Activated CD8-positive, alpha-beta T cell treated with anti-CD3 and anti-CD28 coated beads for 36 hours (primary cell): ENCODE measurements at regions not wholly inside any gene's neighbourhood (a gene's known extent, or its start where the extent isn't known, plus 50 kb on each side); places are given as distances from the start of the nearest gene placed in this dataset.

Experiments
- ATAC-seq: fragments of 200-7000 bp; cut with Tn5 transposase; one replicate; pipeline ENCODE4 v1.10.0; 2021; ENCODE audit warnings: mild to moderate bottlenecking, moderate library complexity
- CTCF ChIA-PET: fragments of 350-600 bp; sonication (Branson Sonifier 250); formaldehyde crosslinking; loops from one replicate; lab custom pipeline; 2021; ENCODE audit warnings: antibody characterized with exemption; lab: Charles Lee
- POLR2A ChIA-PET: fragments of 350-600 bp; sonication (Branson Sonifier 250); formaldehyde crosslinking; loops from one replicate; lab custom pipeline; 2021; ENCODE audit warnings: antibody characterized with exemption; lab: Charles Lee
- DNase-seq: peaks from one replicate; pipeline ENCODE4 v3.0.0-alpha.2; 2020
- H3K27ac Mint-ChIP-seq: one replicate; pipeline ENCODE4 v1.8.0; 2021; ENCODE audit warnings: mild to moderate bottlenecking, mixed read lengths
- H3K27me3 Mint-ChIP-seq: one replicate; pipeline ENCODE4 v1.8.0; 2021; ENCODE audit warnings: mixed read lengths
- H3K36me3 Mint-ChIP-seq: one replicate; pipeline ENCODE4 v1.8.0; 2021; ENCODE audit warnings: low read depth, mixed read lengths
- H3K4me1 Mint-ChIP-seq: one replicate; pipeline ENCODE4 v1.8.0; 2021; ENCODE audit warnings: low read depth, mixed read lengths
- H3K4me3 Mint-ChIP-seq: one replicate; pipeline ENCODE4 v1.8.0; 2021; ENCODE audit warnings: mild to moderate bottlenecking, moderate library complexity, mixed read lengths
- H3K9me3 Mint-ChIP-seq: one replicate; pipeline ENCODE4 v1.8.0; 2021; ENCODE audit warnings: mixed read lengths
- CTCF ChIP-seq: fragments of 200-600 bp; IDR thresholded peaks from one replicate; pipeline ENCODE4 v1.8.0; 2022; ENCODE audit warnings: antibody characterized with exemption, mild to moderate bottlenecking
- intact Hi-C: fragments of 100-400 bp; cut with micrococcal nuclease; formaldehyde crosslinking; loops from one replicate; pipeline ENCODE4 v1.10.0; 2022

GRCh38 chr4:112023402-112023950 is 121.8 kb upstream of the FAM241A start:
- no peak overlapping the region for H3K27ac Mint-ChIP-seq
- peaks cover 9% of the 10 kb centered on the region for H3K27me3 Mint-ChIP-seq
- ChIA-PET CTCF (no interaction called here), POLR2A (no interaction called here)
- no peaks in the 10 kb centered on the region for H3K4me1 Mint-ChIP-seq
- intact Hi-C loops: no loop called here
- no peak for TF ChIP-seq CTCF
- DNase-seq (no peak), ATAC-seq (no peak)
- no peak overlapping the region for H3K4me3 Mint-ChIP-seq
- H3K9me3 Mint-ChIP-seq: no peaks in the 10 kb centered on the region
- H3K36me3 Mint-ChIP-seq: no peaks in the 10 kb centered on the region

- ATAC-seq (no peak), DNase-seq (no peak)
- Mint-ChIP-seq H3K4me1 (no peaks in the 10 kb centered on the region), H3K27me3 (peaks cover 14% of the 10 kb centered on the region), H3K27ac (no peak overlapping the region), H3K36me3 (no peaks in the 10 kb centered on the region), H3K4me3 (no peak overlapping the region), H3K9me3 (no peaks in the 10 kb centered on the region)
- intact Hi-C loops: no loop called here
- ChIA-PET POLR2A (no interaction called here), CTCF (no interaction called here)
- no peak for TF ChIP-seq CTCF
These were observed 119.2 kb upstream of the FAM241A start for GRCh38 chr4:112026058-112026457.

GRCh38 chr4:112029771-112030171 is 115.5 kb upstream of the FAM241A start:
- H3K27ac Mint-ChIP-seq: no peak overlapping the region
- CTCF ChIA-PET: no interaction called here
- intact Hi-C loops: no loop called here

GRCh38 chr4:112031712-112032328 is 113.4 kb upstream of the FAM241A start:
- H3K9me3 Mint-ChIP-seq: no peaks in the 10 kb centered on the region
- H3K27ac Mint-ChIP-seq: no peak overlapping the region
- H3K27me3 Mint-ChIP-seq: peaks cover 27% of the 10 kb centered on the region
- intact Hi-C loops: no loop called here
- POLR2A ChIA-PET: no interaction called here
- no peak overlapping the region for H3K4me3 Mint-ChIP-seq
- H3K36me3 Mint-ChIP-seq: no peaks in the 10 kb centered on the region
- no peak for TF ChIP-seq CTCF
- H3K4me1 Mint-ChIP-seq: no peaks in the 10 kb centered on the region
- CTCF ChIA-PET: interaction anchor here (1.0 kb wide), 2 partner anchors 10 to 390 kb away, joined by 4 read pairs; no protein-coding TSS in a partner anchor
- DNase-seq (peak; percentile 12), ATAC-seq (no peak)

More at GRCh38 chr4:112029771-112030171, 115.5 kb upstream of the FAM241A start:
- no peaks in the 10 kb centered on the region for H3K36me3 Mint-ChIP-seq
- TF ChIP-seq CTCF: no peak
- POLR2A ChIA-PET: no interaction called here
- peaks cover 27% of the 10 kb centered on the region for H3K27me3 Mint-ChIP-seq
- ATAC-seq: no peak
- no peaks in the 10 kb centered on the region for H3K4me1 Mint-ChIP-seq
- H3K4me3 Mint-ChIP-seq: no peak overlapping the region
- H3K9me3 Mint-ChIP-seq: no peaks in the 10 kb centered on the region
- DNase-seq: no peak

GRCh38 chr4:112036886-112037285 is 108.4 kb upstream of the FAM241A start:
- Mint-ChIP-seq H3K9me3 (no peaks in the 10 kb centered on the region), H3K27me3 (peaks cover 15% of the 10 kb centered on the region), H3K36me3 (no peaks in the 10 kb centered on the region), H3K4me3 (no peak overlapping the region), H3K27ac (no peak overlapping the region), H3K4me1 (no peaks in the 10 kb centered on the region)
- ATAC-seq: no peak
- no peak for TF ChIP-seq CTCF
- intact Hi-C loops: no loop called here
- POLR2A ChIA-PET: no interaction called here
- DNase-seq: no peak
- CTCF ChIA-PET: no interaction called here
